NOMO-1 (cell line): ENCODE measurements at regions not wholly inside any gene's neighbourhood (a gene's known extent, or its start where the extent isn't known, plus 50 kb on each side); places are given as distances from the start of the nearest gene placed in this dataset.

Experiments used
- DNase-seq, 2 experiments: peaks; one replicate each; lab custom pipeline; 2025; ENCODE audit not compliant: unreplicated experiment in 2 of 2; lab: John Stamatoyannopoulos, UW

- no peak for DNase-seq
Measured at GRCh38 chr18:78595924-78596573, 383.6 kb upstream of the SALL3 start.

- no peak for DNase-seq
Measured at GRCh38 chr18:78596794-78597345, 382.7 kb upstream of the SALL3 start.

GRCh38 chr18:78601349-78601748 lies 378.3 kb upstream of the SALL3 start:
- no peak for DNase-seq

DNA sequence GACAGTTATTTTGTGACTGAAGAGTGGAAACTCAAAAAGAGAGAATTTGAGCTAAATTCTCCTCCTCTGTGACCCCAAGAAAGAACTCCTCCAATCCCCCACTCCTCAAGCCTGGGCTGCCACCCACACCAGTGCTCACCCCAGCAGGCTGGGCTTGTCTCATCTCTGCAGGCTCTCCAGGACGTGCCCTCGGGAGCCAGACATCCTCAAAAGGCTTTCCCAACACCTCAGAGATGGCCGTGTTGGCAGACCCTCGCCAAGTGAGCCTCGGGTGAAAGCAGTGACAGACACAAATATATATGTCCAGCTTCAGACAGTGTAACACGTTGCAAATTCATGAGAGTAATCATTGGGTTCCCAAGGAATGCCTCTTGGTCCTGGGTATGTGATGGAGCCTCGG lies 377.7 kb upstream of the SALL3 start:
- no peak for DNase-seq

GRCh38 chr18:78602430-78602829 lies 377.2 kb upstream of the SALL3 start:
- no peak for DNase-seq

- DNase-seq, result no peak
Measured at GRCh38 chr18:78603102-78603983, 376.3 kb upstream of the SALL3 start.

GRCh38 chr18:78605255-78605654 lies 374.4 kb upstream of the SALL3 start:
- no peak for DNase-seq

DNA sequence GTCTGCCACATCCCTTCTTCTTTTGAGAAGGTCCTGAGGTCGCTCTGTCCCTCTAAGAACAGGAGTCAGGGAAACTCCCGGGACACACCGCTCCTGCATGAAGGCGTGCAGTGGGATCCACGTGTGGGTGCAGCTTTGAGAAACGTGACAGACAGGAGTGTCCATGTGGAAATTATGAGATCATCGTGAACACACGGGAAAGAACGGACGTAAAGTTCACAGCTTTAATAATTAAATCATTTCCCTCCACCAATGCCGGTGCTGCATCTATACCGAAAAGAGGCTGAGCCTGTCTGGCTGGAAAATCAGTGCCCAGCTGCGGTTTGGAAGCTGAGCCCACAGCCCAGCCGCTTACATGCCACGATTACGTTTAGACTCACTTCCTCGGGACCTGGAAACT lies 372.4 kb upstream of the SALL3 start:
- no peak for DNase-seq

GRCh38 chr18:78607784-78608183 lies 371.8 kb upstream of the SALL3 start:
- no peak for DNase-seq

GRCh38 chr18:78610179-78610578 lies 369.4 kb upstream of the SALL3 start:
- DNase-seq, result no peak

GRCh38 chr18:78611201-78611800 lies 368.3 kb upstream of the SALL3 start:
- no peak for DNase-seq

DNA sequence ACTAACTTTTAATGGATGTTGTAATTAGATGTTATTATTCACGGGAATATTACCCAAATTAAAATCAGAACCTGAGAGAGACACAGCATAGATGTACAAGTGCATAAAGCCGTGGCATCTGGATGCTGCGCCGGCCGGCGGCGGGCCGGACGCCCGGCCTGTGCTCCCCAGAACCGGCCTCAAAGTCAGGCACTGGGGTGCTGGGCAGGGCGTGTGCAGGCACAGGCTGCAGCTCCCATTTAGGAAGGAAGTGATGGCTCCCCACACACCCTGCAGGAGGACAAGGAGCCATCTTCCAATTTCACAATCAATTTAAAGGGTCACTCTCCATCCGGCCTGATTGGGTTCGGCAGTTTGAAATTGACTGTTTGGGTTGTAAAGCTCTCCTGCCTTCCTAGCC lies 367.7 kb upstream of the SALL3 start:
- no peak for DNase-seq

GRCh38 chr18:78612318-78612717 lies 367.3 kb upstream of the SALL3 start:
- no peak for DNase-seq

DNA sequence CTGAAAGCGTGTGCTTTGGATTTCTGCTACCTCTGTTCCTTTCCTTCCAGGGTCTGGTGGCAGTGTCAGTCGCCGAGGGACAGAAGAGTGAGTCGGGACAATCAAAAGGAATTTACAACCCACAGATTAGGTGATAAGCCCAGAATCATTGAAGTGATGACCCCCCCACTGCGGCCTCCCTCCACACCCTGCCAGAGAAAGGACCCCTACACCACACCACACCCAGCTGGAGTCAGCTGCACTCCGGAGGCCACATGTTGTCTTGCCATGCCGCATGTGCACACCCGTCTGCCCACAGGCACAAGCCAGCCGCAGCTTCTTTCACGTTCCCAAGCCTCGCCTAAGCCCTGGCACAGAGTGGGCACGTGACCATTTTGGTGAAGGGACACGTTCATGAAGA lies 366.8 kb upstream of the SALL3 start:
- DNase-seq, result no peak

- no peak for DNase-seq
Measured at GRCh38 chr18:78618726-78619125, 360.9 kb upstream of the SALL3 start.

DNA sequence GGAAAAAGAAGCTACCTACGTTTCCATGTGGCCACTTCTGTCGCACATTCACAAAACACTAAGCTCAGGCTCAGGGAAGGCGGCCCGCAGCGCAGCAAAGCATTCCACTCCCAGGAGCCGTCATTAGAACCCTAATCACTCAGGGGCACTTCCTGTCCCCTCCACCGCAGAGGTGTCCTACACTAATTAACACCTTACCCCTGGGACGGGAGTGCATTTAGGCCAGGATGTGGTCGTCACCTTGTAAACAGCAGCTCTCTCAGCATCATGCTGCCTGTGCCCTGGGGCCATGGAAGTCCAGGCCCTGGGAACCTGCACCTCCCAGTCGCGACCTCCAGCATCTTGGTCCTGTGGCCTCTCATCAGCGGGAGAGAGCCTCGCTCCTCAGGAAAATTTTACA lies 359.8 kb upstream of the SALL3 start:
- DNase-seq, result no peak

GRCh38 chr18:78620326-78620725 lies 359.3 kb upstream of the SALL3 start:
- DNase-seq, result no peak

GRCh38 chr18:78621141-78621755 lies 358.4 kb upstream of the SALL3 start:
- DNase-seq, result no peak

DNA sequence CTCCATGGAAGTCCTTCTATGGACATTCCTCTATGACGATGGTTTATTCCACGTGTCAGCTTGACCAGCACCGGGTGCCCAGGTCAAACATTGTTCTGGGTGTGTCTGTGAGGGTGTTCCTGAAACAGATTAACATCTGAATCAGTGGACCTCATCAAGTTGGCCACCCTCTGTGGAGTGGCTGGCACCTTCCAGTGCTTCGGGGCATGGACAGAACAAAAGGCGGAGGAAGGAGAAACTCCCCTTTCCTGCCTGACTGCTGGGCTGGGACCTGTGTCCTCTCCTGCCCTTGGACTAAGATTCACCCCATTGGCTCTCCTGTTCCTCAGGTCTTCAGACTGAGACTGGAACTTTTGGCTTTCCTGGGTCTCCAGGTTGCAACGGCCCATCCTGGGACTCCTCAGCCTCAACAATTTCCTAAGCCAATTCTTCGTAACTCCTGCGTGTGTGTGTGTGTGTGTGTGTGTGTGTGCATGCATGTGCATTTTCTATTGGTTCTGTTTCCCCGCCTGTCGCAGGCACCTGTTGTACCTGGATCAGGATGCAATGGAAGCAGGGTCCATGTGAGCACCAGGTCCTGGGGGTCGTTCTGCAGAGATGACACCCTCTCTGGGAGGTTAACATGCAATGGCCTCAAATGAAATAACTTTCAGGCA lies 357.2 kb upstream of the SALL3 start:
- no peak for DNase-seq

DNA sequence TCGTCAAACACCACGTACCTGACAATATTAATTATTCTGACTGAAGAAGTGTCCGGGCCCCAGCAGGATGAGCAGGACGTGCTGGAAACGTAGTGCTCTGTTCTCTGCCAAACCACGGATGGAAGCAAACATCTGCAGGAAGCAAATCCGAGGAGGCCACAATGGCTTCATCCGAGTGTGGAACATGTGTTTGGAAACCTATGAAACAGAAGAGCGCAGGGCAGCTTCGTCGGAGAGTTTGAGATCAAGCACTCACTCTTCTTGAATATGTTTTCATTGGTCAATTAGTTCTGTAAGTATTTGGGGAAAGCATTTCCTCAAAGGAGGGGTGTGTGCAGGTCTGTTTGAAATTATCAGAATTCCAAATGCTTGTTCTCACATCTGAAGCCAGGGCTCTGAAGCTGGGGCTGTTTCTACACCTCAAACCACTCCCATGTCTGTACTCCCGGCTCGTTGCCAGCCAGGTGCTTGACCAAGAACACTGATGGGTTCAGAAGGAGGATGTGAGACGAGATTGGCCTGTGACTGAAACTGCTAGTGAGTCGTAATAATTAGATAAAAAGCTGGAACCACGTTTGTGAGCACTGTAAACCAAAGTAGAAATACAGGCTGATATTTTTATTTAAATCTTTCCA lies 356.6 kb upstream of the SALL3 start:
- no peak for DNase-seq
